DND-41 (cell line): ENCODE measurements at regions not wholly inside any gene's neighbourhood (a gene's known extent, or its start where the extent isn't known, plus 50 kb on each side); places are given as distances from the start of the nearest gene placed in this dataset.

Experiments used
- CTCF ChIP-seq: IDR thresholded peaks from 2 replicates; pipeline ENCODE4 v1.5.1; 2012; ENCODE audit warnings: borderline replicate concordance, low read length, moderate library complexity, mild to moderate bottlenecking; ENCODE audit not compliant: poor library complexity, severe bottlenecking; ENCODE audit errors: extremely low read depth
- EZH2 ChIP-seq: IDR thresholded peaks from 3 replicates; pipeline ENCODE4 v1.6.1; 2012; ENCODE audit warnings: borderline replicate concordance, low read depth, mild to moderate bottlenecking, moderate library complexity, low read length, inconsistent platforms; ENCODE audit not compliant: severe bottlenecking

DNA sequence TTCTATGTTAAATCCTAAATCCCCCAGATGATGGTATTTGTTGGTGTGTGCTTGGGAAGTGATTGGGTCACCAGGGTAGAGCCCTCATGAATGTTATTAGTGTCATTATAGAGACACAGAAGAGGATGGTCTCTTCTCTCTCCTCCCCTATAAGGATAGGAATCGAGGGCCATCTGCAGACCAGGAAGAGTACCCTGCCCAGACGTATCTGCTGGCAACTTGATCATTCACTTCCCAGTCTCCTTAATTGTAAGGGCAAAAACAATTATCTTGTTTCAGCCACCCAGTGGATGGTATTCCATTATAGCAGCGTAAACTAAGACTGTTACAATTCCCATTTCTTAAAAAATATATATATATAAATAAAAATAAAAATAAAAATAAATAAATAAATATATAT is 892.2 kb downstream of the SI start:
- TF ChIP-seq CTCF (no peak), EZH2 (no peak)
